IPS-18c (cell line): ENCODE measurements at regions not wholly inside any gene's neighbourhood (a gene's known extent, or its start where the extent isn't known, plus 50 kb on each side); places are given as distances from the start of the nearest gene placed in this dataset.

Experiments
- H3K4me3 ChIP-seq: 2 replicates; pipeline ENCODE4 v1.7.0; 2013; ENCODE audit warnings: low read depth, mild to moderate bottlenecking, low read length, moderate library complexity; ENCODE audit not compliant: insufficient read depth
- H3K9me3 ChIP-seq: one replicate; pipeline ENCODE4 v1.6.1; 2013; ENCODE audit warnings: mild to moderate bottlenecking, low read length, moderate library complexity; ENCODE audit not compliant: control insufficient read depth, insufficient read depth

- Histone ChIP-seq H3K4me3 (no peak overlapping the region), H3K9me3 (peaks cover 2% of the 10 kb centered on the region)
Observed at GRCh38 chr3:194738254-194739093, 52.8 kb downstream of the FAM43A start.

- no peak overlapping the region for H3K4me3 ChIP-seq
- peaks cover 2% of the 10 kb centered on the region for H3K9me3 ChIP-seq
Observed at GRCh38 chr3:194739498-194740284, 54.0 kb downstream of the FAM43A start.

GRCh38 chr3:194740859-194741491 is 55.3 kb downstream of the FAM43A start:
- Histone ChIP-seq H3K4me3 (no peak overlapping the region), H3K9me3 (peaks cover 2% of the 10 kb centered on the region)

GRCh38 chr3:194741916-194742315 is 56.2 kb downstream of the FAM43A start:
- H3K9me3 ChIP-seq: peaks cover 2% of the 10 kb centered on the region
- no peak overlapping the region for H3K4me3 ChIP-seq

- H3K4me3 ChIP-seq: no peak overlapping the region
Observed at GRCh38 chr3:194744826-194745225, 59.1 kb downstream of the FAM43A start.

GRCh38 chr3:194745422-194746184 is 59.9 kb downstream of the FAM43A start:
- Histone ChIP-seq H3K4me3 (no peak overlapping the region), H3K9me3 (peaks cover 2% of the 10 kb centered on the region)

More at GRCh38 chr3:194744826-194745225, 59.1 kb downstream of the FAM43A start:
- H3K9me3 ChIP-seq: peaks cover 2% of the 10 kb centered on the region

GRCh38 chr3:194748225-194748624 is 62.5 kb downstream of the FAM43A start:
- Histone ChIP-seq H3K4me3 (no peak overlapping the region), H3K9me3 (no peaks in the 10 kb centered on the region)

GRCh38 chr3:194749631-194750490 is 64.2 kb downstream of the FAM43A start:
- Histone ChIP-seq H3K9me3 (no peaks in the 10 kb centered on the region), H3K4me3 (no peak overlapping the region)

- no peak overlapping the region for H3K4me3 ChIP-seq
Observed at GRCh38 chr3:194750491-194750828, 64.8 kb downstream of the FAM43A start.

GRCh38 chr3:194755671-194756459 is 70.2 kb downstream of the FAM43A start:
- Histone ChIP-seq H3K9me3 (no peaks in the 10 kb centered on the region), H3K4me3 (no peak overlapping the region)

More at GRCh38 chr3:194750491-194750828, 64.8 kb downstream of the FAM43A start:
- H3K9me3 ChIP-seq: no peaks in the 10 kb centered on the region

- Histone ChIP-seq H3K9me3 (no peaks in the 10 kb centered on the region), H3K4me3 (no peak overlapping the region)
Observed at GRCh38 chr3:194756460-194756779, 70.7 kb downstream of the FAM43A start.

GRCh38 chr3:194756791-194757325 is 71.2 kb downstream of the FAM43A start:
- Histone ChIP-seq H3K9me3 (no peaks in the 10 kb centered on the region), H3K4me3 (no peak overlapping the region)

GRCh38 chr3:194757647-194758061 is 72.0 kb downstream of the FAM43A start:
- no peak overlapping the region for H3K4me3 ChIP-seq
- H3K9me3 ChIP-seq: no peaks in the 10 kb centered on the region

- Histone ChIP-seq H3K4me3 (no peak overlapping the region), H3K9me3 (no peaks in the 10 kb centered on the region)
Observed at GRCh38 chr3:194758716-194759115, 73.0 kb downstream of the FAM43A start.

- no peak overlapping the region for H3K4me3 ChIP-seq
- H3K9me3 ChIP-seq: no peaks in the 10 kb centered on the region
Observed at GRCh38 chr3:194760494-194761137, 74.9 kb downstream of the FAM43A start.
